ENCODE measurements at regions not wholly inside any gene's neighbourhood (a gene's known extent, or its start where the extent isn't known, plus 50 kb on each side); places are given as distances from the start of the nearest gene placed in this dataset.
A peak's percentile ranks its signal among the peaks of the same experiment; 100 is the strongest.

- no peak for DNase-seq (ENCODE audit: low spot score)
- ATAC-seq: no peak
Measured at GRCh38 chr18:5646739-5647138, 102.9 kb upstream of the EPB41L3 start.

- no peak for DNase-seq (ENCODE audit: low spot score)
- ATAC-seq: no peak
Measured at GRCh38 chr18:5643288-5643687, 99.5 kb upstream of the EPB41L3 start.

- ATAC-seq (no peak), DNase-seq (ENCODE audit: low spot score) (no peak)
Measured at GRCh38 chr18:5640939-5641338, 97.1 kb upstream of the EPB41L3 start.

GRCh38 chr18:5639131-5639530 is 95.3 kb upstream of the EPB41L3 start:
- ATAC-seq (no peak), DNase-seq (ENCODE audit: low spot score) (no peak)

- no peak for DNase-seq (ENCODE audit: low spot score)
- ATAC-seq: no peak
Measured at GRCh38 chr18:5632041-5632440, 88.2 kb upstream of the EPB41L3 start.

GRCh38 chr18:5630900-5631413 is 87.2 kb upstream of the EPB41L3 start:
- DNase-seq (ENCODE audit: low spot score) (no peak), ATAC-seq (no peak)

GRCh38 chr18:5630057-5630899 is 86.5 kb upstream of the EPB41L3 start:
- DNase-seq (ENCODE audit: low spot score) (peak; percentile 60), ATAC-seq (peak; percentile 90)

GRCh38 chr18:5628512-5629255 is 84.9 kb upstream of the EPB41L3 start:
- DNase-seq (ENCODE audit: low spot score): peak; percentile 46
- peak; percentile 24 for ATAC-seq

- DNase-seq (ENCODE audit: low spot score) (no peak), ATAC-seq (peak; percentile 30)
Measured at GRCh38 chr18:5627776-5628511, 84.1 kb upstream of the EPB41L3 start.

- DNase-seq (ENCODE audit: low spot score): no peak
- ATAC-seq: no peak
Measured at GRCh38 chr18:5626130-5626880, 82.5 kb upstream of the EPB41L3 start.

- DNase-seq (ENCODE audit: low spot score) (no peak), ATAC-seq (no peak)
Measured at GRCh38 chr18:5625076-5625475, 81.3 kb upstream of the EPB41L3 start.

- no peak for ATAC-seq
Measured at GRCh38 chr18:5622905-5623304, 79.1 kb upstream of the EPB41L3 start.

GRCh38 chr18:5620289-5620688 is 76.5 kb upstream of the EPB41L3 start:
- DNase-seq (ENCODE audit: low spot score): no peak
- no peak for ATAC-seq

More at GRCh38 chr18:5622905-5623304, 79.1 kb upstream of the EPB41L3 start:
- DNase-seq (ENCODE audit: low spot score): no peak

GRCh38 chr18:5619376-5619775 is 75.6 kb upstream of the EPB41L3 start:
- DNase-seq (ENCODE audit: low spot score): no peak
- ATAC-seq: no peak

- ATAC-seq (no peak), DNase-seq (ENCODE audit: low spot score) (no peak)
Measured at GRCh38 chr18:5618047-5618688, 74.4 kb upstream of the EPB41L3 start.

GRCh38 chr18:5611221-5611620 is 67.4 kb upstream of the EPB41L3 start:
- no peak for ATAC-seq
- DNase-seq (ENCODE audit: low spot score): no peak

GRCh38 chr18:5608846-5609245 is 65.0 kb upstream of the EPB41L3 start:
- no peak for ATAC-seq

GRCh38 chr18:5606951-5607350 is 63.2 kb upstream of the EPB41L3 start:
- DNase-seq (ENCODE audit: low spot score): no peak
- no peak for ATAC-seq

More at GRCh38 chr18:5608846-5609245, 65.0 kb upstream of the EPB41L3 start:
- no peak for DNase-seq (ENCODE audit: low spot score)

GRCh38 chr18:5604778-5605177 is 61.0 kb upstream of the EPB41L3 start:
- ATAC-seq (no peak), DNase-seq (ENCODE audit: low spot score) (no peak)

GRCh38 chr18:5603153-5603552 is 59.4 kb upstream of the EPB41L3 start:
- DNase-seq (ENCODE audit: low spot score): no peak
- ATAC-seq: no peak
